HUDEP-2 (cell line): ENCODE measurements at regions not wholly inside any gene's neighbourhood (a gene's known extent, or its start where the extent isn't known, plus 50 kb on each side); places are given as distances from the start of the nearest gene placed in this dataset.
"Not testable (repeated sequence)": the region's sequence is repeated elsewhere in the genome, so short reads cannot be mapped to it uniquely, and the experiment has no call there.

Experiments used
- DNase-seq, 76 experiments: peaks; one replicate each; lab custom pipeline; 2025; ENCODE audit not compliant: unreplicated experiment in 76 of 76; lab: John Stamatoyannopoulos, UW

DNA sequence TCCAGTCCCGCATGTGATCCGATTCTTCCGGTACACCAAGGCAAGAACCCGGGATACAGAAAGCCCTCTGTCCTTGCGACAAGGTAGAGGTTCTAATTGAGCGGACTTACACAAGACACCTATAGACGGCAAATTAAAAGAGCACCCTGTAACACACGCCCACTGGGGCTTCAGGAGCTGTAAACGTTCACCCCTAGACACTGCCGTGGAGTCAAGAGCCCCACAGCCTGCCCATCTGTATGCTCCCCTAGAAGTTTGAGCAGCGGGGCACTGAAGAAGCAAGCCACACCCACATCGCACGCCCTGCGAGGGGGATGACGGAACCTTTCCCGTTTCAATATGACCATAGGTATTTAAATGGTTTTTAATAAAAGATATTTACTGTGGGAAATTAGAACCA, 696.3 kb upstream of the MMS22L start:
- DNase-seq, result not testable (repeated sequence)

DNA sequence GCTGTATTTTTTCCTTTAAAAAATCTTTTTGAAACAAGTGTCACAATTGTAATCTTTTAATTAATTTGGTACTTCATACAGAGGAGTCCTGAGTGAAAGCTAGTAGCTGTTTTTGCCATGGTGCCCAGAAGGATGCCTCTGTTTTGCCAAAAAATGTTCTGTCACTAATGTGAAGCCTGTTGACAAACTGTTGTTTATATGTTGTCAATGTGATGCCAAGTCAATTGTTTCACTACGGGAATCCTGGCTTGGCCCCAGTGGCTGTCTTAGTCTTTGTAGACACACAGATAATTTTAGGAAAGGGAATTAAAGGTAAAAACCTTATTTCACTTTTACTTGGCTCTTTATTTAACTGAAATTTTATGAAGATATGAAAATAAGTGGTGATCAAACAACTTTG, 706.4 kb upstream of the MMS22L start:
- DNase-seq, result no peak

DNA sequence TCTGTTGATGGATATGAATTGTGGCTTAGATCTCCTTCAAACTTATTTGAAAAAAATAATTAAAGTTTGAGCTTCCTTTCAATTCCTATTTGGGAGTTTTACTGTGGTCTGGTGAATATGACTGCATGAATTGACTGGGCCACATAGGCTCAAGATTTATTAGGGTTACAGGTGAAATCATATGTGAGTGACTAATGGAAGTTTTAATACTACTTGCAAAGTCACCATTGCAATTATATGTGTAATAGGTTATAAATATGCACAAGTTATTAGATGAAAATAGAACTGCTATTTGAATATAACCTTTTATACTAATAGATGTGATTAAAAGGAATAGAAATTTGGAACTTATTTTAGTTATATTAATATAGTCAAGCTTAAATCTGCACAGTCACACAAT, 712.1 kb upstream of the MMS22L start:
- no peak for DNase-seq

DNA sequence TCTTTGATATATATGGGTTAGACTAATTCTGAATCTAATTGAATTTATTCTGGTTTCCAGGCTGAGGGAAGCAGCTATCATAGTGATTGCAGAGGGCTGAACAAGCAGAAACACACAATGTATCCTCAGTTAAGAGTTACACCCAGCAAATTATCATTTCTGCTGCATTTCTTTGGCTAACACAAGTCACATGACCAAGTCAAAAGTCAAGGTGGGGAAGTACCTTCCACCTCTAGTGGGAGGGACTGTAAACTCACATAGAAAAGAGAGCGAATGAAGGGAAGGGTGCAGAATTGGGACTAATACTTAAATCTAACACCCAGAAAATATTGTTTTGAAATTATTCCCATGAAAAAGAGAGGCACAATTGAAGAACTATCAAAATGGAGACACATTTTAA, 719.7 kb upstream of the MMS22L start:
- no peak for DNase-seq

DNA sequence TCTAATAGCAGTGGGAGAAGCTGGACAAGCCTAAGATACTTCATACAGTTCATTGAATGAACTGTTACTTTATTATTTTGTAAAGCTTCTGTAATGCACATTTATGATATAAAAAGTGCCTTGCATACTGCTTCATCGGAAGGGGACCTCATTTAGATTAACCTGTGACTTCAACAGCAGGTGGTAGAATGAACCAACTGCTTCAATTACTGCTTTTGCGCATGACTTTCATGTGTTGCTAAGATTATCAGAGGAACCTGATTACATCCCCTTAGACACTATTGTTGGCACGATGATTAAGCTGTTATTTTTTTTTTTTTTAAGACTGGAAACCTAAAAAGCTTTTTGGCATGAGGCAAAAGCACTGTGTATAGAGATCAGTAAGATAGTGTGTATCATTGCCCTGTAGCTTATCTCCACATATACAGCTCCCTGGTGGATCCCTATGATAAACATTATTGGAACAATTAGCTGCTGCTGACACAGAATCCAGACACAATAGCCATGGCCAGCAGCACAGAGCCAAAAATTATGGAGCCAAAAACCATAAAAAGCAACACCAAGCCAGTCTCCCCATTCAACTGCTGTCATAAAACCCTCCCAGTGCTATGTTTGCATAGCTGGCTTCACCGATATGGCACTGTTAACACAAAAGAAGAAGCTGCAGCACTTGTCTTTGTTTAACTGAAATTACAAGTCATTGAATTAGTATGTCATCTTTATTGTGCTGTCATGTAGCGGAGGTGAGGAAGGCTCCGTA, 731.6 kb upstream of the MMS22L start:
- peak in 74 of 76 experiments; percentile 11 to 98 (median 63) for DNase-seq

DNA sequence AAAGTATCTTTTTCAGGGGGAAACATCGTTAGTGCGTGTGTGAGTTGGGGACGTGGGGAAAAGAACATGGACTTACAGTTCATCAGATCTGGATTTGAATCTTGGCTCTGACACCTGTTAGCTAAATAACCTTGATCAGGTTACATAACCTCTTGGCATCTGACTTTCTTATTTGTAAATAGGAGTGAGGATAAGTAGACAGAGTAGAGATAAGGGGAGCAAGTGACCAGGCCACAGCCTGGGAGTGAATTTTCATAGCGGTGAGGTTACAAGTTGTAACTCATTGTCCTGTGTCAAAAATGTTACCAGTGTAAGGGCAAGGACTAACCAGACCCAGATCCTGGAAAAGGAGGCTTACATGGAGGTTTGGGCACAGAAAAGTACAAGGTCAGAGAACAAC, 733.5 kb upstream of the MMS22L start:
- DNase-seq, result no peak

DNA sequence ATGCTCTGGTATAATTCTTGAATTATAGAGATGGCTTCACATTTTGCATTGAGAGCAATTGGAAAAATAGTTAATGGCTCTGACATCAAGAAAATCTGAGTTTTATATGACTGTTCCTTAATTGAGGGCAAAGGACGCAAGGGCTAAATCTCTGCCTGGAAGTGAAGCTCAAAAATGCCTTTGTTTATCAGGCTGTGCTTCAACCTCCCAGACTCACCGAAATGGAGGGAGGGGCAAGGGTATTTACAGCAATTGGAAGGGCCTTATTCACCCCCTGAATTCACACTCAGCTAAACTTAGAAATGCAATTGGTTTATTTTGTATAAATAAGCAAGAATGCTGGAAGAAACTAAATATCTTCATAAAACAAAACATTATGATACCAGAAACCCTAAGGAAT, 737.2 kb upstream of the MMS22L start:
- DNase-seq, result no peak

DNA sequence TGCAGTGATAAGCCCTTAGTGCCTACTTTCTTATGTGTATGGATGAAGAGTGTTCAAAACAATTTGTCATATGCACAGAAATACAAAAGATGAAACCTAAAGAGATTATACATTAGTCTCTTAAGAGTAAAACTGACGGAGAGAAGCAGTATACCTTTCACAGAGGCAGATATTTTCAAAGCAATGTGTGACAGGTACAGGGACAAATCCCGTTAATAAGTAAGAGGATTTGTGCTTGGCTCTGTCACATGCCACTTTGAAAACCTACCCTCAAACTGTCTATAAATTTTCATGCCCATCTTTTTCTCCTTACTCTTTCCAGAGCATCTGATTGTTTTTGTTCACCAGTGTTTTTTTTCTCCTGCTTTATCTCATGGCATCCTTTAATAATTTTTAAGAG, 741.3 kb upstream of the MMS22L start:
- no peak for DNase-seq

DNA sequence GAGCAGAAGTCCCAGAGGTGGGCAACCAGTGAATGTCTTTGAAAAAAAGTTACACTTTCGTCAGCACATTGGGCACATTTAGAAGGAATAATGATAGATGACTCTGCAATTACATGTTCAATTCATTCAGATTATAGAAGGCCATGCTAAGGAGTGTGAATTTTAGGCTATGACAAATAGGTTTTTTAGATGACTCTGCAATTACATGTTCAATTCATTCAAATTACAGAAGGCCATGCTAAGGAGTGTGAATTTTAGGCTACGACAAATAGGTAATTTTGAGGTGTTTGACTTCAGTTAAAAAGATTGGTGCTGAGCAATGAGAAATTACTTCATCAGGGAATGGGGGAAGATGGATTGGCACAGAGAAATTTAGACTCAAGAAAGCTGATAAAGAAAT, 744.9 kb upstream of the MMS22L start:
- DNase-seq, result no peak

DNA sequence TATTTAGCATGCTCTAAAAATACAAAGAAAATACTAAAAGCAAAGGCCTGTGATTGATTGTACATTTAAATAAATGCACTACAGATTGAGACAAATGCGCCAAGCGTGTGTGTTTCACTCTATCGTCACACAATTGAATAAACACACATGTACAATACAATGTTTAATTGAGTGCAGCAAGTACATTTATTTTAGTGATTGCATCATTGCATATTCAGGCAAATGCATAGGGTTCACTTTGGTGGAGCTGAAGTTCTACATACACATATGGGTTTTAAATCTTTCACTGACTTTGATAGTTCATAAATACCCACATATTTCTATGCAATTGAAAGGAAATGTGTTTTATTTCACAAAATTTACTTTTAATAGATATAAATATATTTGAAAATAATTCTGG, 750.6 kb upstream of the MMS22L start:
- DNase-seq, result no peak

DNA sequence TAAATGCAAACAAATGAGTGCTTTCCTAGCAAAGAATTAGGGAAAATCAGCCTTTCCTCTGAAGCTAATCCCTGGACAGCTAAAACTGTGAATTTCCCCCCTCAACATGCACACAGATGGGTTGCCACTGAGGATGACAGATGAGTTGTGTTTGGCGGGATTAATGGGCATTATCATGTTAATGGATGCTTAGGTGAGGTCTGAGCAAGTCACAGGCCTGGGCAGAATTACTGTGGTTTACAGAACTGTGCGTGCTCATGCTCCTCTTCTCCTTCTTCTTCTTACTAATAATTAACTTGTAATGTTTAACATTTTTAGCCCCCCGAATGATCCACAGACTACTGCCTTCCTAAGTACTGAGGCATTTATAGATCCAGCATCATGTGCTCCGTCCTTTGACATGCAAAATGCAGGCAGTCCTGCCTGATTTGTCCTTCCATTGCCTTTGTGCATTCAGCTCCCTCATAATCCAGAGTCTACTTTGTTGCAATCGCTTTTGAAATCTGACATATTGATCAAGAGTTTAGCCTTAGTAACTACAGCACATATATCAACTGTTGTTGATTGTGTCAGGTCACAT, 753.4 kb upstream of the MMS22L start:
- no peak for DNase-seq

DNA sequence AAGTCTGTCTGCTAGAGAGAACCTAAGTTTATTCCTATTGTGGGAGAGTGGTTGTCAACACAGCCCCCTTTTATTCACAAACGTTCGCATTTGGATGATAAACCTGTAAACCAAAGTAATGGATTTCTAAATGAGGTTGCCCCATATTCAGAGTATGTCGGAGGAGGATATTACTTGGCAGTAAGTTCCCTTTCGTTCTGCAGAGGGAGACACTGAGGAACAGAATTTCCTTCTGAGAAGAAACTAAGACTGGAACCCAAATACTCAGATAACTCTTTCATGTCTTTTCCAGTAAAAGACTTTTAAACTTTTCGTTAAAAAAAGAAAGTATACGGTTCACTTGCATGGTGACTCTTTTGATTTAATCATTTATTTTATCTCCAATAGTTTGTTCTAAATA, 754.6 kb upstream of the MMS22L start:
- no peak for DNase-seq

DNA sequence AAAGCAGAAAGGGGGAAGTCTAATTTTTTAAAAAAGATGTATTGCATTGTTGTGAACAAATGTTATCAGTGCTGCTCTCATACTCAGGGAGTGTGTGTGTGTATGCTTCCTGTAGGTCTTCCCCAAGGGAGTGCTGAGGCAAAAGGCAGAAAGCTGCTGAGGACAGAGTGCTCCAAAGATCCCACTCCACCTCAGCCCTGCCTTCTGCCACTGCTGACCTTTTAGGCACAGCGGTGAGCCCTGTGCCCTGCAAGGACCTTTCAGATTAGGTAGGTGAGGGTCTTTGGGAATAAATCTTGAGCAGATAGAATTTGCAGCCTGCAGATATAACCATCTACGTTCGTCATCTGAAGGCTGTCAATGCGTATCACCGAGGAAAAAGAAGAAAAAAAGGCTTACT, 756.4 kb upstream of the MMS22L start:
- DNase-seq, result no peak

DNA sequence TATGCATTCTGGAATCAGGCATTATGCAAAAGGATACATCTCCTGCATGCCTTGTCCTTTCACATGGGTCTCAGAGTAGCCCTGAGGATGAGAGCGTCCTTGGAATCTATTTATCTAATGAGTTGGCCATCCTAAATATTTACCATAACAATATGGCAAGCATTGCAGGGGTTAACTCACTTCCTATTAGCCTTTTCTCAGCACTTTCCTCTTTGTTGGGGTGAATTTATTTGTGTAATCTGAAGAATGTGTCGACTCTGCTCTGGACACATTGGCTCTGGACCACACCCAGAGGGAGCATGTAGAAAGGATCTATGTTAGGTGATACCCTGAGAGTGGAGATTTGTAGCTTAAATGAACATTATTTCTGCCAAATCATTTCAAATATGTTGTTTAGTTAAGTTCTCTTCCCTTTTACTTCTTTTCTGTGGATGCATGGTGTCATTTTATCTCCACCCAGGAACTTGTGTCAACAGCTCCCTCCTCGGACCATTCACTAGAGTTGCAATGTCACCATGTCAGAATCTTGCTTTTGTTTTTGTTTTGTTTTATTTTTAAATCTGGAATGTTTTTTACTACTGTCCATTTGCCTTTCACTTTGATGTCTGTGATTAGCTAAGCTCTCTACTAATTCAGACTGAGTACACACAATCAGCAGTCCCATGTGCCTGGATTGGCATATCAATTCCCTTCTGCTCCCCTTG, 757.0 kb upstream of the MMS22L start:
- peak in 12 of 76 experiments; percentile 6 to 40 (median 22) for DNase-seq

DNA sequence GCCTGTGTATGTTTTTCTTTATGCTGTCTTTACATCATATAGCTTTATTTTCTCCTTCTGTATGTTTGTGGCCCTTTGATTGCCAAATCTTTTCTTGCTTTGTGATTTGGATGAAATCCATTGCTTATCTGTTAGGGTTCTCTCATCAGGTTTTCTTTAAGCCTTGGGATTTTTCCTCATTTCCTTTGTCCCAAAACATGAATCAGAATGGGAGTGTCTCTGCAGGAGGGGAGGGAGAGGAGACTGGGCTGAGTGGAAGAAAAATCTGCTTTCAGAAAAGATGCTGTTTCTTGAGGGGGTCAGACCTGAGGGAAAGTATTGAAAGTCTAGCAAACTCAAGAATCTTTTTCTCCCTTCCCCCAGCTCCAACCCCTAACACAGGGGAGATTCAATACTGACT, 758.0 kb upstream of the MMS22L start:
- DNase-seq, result no peak

DNA sequence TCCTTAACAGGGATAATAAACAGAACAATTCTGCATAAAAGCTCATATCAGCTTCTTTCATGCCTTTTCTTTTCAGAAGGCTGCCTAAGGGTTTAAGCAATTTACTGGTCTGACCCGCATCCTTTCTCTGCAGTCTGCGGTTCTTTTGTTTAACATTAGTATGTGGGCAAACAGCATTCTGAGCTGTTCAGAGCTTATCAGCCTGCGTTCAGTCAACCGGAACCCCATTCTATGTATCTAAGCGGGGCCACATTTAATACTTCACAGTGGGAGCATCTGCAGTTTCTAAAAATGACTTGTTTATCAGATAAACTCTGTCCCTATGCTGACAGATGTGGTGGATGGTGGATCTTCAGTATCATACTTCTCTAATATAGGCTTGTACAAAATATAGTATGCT, 758.9 kb upstream of the MMS22L start:
- peak in 10 of 76 experiments; percentile 13 to 52 (median 29) for DNase-seq

DNA sequence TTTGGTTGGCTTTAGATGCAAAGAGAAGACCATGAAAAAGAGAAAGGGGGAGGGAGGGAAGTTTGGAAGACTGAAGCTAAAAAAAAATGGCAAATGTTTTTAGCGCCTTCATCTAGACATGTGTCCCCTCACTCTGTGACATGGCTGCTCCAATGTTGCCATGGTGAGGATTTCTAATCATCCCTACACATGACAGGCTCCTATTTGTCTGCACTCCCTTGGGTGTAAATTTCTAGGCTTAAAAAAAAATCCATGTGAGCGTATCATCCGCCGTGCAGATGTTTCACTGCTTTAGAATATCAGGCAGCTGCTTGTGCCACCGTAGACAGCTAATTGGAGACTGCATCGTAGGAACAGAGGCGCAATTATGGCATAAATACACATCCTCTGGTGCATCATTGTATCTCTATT, 761.1 kb upstream of the MMS22L start:
- no peak for DNase-seq

DNA sequence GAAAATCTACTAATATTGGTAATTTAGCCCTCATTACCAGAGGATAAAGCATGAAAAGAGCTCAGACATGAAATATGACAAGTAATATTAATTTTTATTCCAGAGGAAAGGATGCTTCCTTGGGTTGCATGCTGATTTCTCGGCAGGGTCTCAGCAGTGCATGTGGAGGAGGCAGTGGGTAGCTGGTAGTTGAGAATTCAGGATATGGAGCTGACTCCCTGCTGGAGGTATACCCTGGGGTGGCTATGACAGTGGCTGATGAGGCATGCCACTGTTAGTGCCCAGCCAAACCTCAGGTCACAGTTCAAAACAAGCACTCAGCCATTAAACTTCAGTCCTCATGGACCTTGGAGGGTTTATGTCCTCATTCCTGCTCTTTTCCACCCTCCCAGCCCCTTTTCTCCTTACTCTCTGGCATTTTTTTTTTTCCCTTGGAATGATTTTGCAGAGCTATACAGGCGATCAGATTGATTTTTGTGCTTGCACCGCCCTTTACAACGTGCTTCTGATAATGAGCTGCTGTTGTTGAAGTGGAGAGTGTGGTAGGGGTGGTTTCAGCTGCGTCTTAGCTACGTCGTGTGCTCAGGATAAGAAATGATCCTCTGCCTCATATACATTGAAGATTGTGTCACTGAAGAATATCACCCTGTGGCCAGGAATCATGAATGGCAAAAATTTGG, 761.9 kb upstream of the MMS22L start:
- DNase-seq, result peak in 12 of 76 experiments; percentile 7 to 36 (median 17)

DNA sequence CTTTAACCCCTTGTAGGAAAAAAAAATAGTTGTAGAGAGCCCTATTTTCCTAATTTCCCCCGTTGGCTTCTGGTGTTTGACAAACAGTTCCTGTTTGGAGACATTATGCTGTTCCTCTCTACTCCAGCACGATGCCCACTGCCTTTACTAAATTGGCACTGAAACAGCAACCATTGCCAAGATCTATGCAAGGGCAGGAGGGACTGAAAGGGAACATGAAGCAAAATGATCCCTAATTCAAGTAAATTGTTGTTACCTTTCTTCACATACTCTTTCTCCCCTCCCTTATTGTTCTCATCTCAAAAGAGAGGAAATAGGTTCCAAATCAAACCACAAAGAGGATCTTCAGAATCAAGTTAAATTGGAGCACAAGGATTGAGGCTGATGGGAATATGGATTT, 764.1 kb upstream of the MMS22L start:
- no peak for DNase-seq

DNA sequence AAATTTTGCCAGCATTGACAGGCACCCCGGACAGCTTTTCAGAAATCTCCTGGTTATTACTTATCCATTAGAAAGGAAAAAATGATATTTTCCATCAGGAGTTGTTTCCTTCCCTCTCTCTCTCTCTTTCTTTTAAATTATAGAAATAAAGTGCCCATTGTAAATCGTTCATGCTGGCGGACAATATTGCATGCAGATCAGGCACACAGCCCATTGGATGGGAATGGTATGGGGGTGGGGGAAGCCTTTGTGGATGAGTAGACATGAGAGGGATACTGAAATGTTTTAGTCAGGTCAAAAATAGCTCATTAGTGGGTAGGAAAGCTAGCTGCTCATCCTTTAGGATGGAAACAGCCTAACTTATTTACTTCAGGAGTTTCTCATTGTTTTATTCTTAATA, 764.9 kb upstream of the MMS22L start:
- no peak for DNase-seq

DNA sequence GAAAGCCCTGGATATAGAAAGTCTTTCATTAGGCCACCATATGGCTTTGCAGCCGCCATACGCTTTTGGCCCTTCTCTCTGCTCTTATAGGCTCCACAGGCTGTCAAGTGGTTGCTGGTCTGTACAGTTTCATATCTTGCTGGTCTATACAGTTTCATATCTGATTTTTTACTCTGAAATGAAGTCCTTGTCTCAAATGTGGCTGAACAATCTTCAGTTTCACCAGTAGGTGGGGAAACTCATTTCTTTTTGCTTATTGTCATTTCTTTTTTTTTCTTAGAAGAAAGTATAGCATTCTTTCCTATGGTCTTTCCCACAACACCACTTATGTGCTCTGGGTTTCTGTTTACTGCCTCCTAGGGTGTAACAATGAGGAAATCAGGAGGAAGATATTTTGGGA, 771.4 kb upstream of the MMS22L start:
- peak in 9 of 76 experiments; percentile 12 to 54 (median 20) for DNase-seq
